NCI-H2171 treated with DMSO at 0.1 percent for 48 hours (cell line): ENCODE measurements at regions not wholly inside any gene's neighbourhood (a gene's known extent, or its start where the extent isn't known, plus 50 kb on each side); places are given as distances from the start of the nearest gene placed in this dataset.
"Not testable (repeated sequence)": the region's sequence is repeated elsewhere in the genome, so short reads cannot be mapped to it uniquely, and the experiment has no call there.

Experiments used
- DNase-seq: peaks from one replicate; lab custom pipeline; 2025; lab: John Stamatoyannopoulos, UW

DNA sequence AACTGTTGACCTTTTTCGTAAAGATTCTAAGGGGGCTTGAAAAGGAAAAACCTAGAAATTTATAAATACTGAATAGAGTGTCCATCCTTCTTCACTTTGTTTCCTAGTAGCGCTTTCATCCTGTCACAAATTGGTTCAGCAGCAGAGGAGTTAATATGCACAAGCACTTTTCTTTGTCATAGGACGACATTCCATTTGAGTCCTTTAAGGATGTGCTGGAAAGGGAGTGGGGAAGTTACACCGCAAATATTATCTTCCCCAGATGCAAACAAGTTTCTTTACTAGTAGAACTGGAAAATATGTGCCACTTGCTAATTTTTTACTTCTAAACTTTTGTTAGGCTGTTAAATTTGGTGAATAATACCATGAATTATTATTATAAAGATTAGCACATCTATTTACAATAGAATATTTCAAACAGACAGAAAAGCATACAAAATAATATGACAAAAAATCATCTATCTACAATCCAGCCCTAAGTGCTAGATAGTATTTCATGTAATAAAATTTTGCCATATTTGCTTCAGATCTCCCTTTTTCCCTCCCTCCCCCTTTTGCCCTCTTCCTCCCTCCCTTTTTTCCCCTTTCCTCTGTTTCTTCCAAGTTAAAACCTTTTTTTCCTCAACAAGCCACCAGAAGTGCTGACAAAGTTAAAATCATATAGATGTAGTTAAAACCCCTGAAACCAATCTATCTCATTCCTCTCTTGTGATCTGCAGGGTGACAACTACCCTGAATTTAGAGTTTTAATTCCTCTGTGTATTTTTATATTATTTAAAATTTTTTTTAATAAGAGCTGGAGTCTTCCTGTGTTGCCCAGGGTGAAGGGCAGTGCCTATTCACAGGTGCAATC, 50.5 kb upstream of the MAP4K3 start:
- no peak for DNase-seq

DNA sequence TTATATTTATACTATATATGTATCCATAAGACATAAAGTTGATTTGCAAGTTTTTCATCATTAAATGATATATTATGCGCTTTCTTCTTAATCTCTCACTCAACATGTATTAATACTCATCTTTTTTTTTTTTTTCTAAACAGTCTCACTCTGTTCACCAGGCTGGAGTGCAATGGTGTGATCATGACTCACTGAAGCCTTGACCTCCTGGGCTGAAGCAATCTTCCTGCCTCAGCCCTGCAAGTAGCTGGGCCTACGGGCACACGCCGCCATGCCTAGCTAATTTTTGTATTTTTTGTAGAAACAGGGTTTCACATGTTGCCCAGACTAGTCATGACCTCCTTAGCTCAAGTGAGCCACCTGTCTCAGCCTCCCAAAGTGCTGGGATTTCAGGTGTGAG, 51.4 kb upstream of the MAP4K3 start:
- DNase-seq, result no peak

DNA sequence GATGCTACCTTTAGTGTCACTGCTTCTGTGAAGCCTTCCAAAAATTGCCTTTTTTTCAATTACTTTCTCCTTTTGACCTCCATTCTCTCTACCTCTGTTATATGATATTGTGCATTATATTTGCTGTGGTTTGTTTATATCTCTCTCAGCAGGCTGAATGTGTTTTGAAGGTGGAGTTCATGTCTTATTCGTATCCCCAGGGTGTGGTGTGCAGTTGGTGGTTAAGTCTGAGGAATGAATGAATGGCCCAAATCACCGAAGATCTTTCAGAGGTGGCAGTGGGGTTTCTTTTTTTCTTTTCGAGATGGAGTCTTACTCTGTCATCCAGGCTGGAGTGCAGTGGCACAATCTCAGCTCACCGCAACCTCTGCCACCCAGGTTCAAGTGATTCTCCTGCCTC, 53.5 kb upstream of the MAP4K3 start:
- no peak for DNase-seq

DNA sequence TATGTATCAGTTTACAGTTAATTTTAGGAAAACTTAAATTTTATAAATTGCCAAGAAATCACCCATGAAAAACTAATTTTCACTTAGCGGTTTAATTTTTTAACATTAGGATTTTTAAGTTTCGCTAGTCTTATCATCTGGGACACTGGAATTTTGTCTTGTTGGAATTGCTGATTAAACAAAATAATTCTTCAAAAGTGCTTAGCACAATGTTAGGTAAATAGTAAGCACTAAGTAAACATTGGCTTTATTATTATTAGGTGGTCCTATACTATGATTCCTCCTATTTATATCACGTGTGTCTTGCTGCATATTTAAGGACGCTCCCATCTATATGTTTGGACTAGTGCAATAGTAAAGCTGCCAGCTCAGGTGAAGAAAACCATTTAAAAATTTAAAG, 54.6 kb upstream of the MAP4K3 start:
- DNase-seq, result no peak

DNA sequence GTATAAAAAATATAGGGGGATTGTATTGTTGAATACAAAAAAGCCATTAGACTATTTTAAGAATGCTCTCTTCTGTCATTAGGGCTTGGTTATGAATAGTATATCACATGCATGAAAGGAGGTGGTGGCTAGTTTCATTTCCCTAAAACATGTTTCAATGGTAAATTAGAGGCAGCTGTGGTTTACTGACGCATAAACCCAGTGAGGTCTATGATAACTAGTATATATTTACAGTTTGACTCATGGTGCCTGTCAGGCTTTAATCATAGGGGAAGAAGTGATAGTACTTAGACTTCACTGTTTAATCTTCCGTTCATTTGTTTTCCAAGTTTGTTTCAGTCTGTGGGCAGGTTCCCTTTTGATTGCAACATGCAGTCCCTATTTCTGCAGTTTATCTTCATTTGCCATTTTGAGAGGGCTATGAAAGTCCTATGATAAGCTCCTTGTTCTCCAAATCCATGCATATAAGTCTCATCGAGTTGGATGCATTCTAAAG, 55.1 kb upstream of the MAP4K3 start:
- no peak for DNase-seq

DNA sequence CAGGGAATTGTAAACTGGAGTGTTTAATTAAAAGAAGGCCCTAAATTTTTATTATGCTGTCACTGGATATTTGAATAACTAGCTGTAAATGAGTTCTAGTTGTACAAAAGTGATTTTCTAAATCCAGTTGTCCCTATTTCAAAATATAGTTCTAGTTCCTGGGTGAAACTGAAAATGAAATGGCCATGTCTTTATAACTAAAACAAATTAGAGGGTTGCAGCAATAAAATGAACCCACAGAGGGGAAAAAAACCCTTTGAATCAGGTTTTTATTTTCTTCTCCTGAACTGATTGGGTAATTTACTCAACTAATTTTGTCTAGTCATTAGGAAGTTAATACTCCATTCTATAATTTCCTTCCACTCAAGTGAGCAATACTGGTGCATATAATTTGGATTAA, 55.6 kb upstream of the MAP4K3 start:
- DNase-seq, result no peak

DNA sequence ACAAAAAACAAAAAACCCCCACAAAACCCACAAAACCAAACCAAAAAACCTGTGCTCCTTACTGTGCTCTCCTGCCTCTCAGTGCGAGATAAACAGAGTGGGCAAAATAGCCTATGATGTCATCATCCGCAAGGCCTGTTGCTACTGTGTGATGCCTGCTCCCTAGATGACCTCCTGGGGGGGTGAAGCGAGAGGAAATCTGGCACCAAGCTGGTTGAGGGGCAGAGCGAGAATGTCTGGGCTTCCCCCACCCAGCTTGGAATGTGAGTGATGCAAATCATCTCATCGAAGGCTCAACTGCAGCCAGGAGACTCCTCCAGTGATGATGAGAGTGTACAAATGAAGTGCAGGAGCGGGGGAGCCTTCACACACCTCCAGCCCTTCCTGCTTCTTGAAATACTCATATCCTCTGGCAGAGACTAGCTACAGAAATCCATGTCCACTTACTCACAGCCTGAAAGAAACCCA, 57.7 kb upstream of the MAP4K3 start:
- no peak for DNase-seq

DNA sequence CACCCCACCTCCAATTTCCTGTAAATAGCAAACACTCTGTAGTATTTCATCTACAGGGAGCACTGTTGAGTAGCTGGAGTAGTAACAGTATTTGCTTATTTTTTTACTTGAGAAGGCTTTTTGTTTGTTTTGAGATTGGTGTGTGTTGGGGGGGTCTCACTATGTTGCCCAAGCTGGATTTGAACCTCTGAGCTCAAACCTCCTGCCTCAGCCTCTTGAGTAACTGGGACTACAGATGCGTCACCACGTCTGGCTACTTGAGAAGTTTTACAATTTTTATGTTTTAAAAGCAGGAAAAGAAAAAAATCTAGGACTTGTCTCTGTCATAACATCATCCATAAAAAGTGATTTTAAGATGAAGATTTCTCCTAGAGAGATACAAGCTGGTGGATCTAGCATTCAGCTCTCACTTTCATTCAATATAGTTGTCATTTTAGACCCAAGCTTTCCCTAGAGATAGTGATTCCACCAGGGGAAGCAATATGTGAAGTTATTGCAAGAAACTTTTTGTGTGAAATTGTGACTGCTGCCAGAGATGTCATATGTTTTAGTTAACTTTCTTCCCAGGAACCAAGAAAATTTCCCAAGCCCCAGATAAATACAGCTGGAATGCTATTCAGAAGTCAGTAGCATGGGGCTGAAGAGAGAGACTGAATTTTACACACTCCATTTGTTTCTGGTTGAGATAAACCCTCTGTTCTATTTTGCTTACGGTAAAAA, 60.2 kb upstream of the MAP4K3 start:
- DNase-seq, result no peak

DNA sequence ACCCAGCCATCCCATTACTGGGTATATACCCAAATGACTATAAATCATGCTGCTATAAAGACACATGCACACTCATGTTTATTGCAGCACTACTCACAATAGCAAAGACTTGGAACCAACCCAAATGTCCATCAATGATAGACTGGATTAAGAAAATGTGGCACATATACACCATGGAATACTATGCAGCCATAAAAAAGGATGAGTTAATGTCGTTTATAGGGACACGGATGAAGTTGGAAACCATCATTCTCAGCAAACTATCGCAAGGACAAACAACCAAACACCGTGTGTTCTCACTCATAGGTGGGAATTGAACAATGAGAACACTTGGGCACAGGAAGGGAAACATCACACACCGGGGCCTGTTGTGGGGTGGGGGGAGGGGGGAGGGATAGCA, 61.1 kb upstream of the MAP4K3 start:
- DNase-seq, result not testable (repeated sequence)

DNA sequence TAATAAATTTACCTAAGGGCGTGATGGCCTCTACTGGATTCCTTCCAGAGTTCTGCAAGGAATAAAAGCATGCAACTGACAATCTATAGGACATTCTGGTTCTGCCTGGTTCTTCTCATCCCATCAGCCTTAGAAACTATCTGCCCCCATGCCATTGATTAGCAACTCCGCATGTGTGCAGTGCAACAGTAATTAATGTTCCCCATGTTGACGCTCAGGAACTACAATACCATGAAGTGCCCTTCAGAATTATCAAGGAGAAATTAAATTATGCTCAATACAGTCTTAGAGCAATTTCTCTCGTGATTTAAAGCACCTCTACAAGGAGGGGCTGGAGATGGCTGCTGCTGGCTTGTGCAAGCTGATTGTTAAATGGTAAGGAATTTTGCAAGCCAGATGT, 61.7 kb upstream of the MAP4K3 start:
- DNase-seq, result no peak

DNA sequence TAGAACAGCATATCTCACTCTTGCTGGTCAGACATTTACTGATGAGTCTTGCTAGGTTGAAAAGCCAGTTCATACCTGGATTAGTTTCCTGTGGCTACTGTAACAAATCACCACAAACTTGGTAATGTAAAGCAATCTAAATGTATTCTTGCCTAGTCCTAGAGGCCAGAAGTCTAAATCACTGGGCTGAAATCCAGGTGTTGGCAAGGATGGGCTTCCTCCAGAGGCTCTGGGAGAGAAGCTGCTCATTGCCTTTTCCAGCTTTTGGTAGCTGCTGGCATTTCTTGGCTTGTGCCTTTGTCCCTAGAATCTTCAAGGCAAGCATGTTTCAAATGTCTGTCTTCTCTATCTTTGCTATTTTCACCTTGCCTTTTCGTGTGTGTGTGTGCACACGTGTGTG, 62.3 kb upstream of the MAP4K3 start:
- no peak for DNase-seq

DNA sequence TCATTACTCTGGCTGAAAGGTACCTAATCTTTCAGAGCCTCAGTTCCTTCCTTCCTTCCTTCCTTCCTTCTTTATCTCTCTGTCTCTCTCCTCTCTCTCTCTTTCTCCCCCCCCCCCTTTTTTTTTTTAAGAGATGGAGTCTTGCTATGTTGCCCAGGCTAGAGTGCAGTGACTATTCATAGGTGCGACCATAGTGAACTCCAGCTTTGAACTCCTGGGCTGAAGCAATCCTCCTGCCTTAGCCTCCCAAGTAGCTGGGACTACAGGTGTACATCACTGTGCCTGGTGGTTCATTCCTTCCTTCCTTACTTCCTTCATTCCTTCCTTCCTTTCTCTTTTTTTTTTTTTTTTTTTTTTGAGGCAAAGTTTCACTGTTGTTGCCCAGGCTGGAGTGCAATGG, 64.3 kb upstream of the MAP4K3 start:
- DNase-seq, result no peak

DNA sequence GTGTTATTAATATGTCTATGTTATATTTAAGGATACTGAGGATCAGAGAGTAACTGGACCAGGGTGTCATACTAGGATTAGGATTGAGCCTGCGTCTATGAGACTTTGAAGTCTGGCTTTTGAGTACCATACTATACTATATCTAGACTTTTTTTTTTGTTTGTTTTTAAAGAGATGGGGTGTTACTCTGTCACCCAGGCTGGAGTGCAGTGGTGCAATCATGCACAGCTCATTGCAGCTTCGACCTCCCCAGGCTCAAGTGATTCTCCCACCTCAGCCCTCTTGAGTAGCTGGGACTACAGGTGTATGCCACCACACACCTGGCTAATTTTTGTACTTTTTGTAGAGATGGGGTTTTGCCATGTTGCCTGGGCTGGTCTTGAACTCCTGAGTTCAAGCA, 66.2 kb upstream of the MAP4K3 start:
- no peak for DNase-seq

DNA sequence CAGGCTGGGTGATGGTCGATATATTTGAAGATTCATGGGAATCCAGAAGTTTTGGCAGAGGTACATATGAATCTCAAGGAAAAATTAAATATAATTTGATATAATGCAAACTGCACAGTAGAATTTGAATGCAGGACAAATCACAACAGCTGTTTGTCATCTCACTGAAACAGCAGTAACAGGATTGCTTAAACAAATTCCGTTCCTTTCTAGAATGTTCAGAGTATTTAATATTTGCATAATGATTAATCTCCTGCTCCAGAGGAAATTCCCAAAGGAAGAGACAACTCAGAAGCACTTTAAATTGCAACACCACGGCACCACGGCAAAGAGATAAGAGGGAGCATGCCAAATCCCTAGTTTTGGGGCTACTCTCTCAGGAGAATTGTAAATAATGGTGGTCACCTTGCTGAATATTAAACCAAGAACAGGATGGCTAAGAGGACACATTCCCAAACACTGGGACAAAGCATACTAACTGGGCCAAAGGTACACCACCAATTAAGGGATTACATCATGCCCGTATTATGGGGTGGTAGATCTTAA, 67.8 kb upstream of the MAP4K3 start:
- DNase-seq, result no peak

DNA sequence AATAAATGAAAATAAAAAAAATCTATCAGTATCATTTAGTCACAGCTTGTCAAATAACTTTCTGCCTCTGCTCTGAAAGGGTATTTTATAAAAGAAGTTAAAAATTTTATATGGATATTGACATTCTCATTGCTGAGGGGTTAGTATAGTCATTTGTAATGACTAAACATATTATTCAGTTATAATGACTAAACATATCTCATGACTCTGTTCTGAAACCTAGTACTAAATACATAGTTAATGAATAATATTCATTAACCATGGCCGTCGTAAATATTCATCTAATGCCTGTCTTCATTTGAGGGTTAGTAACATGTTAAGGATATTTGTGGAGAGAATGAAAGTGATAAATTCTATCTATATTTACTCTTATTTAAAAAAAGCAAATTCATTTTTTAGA, 69.1 kb upstream of the MAP4K3 start:
- no peak for DNase-seq

DNA sequence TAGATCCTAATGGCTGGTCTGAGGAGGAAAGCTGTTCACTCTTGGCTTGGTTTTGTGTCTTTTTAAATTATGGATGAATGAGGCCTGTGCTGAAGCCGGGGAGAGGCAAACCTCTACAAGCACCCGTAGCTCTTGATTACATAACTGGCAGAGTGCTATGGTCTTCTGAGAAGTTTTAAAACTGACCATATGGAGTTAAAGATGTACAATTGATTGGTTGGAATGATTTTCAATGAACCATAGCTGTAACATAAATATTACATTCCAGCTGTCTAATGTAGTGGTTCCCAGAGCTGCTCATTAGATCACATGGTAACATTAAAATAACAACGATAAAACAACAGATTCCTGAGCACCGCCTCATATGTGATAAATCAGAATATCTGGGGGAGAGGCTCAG, 71.1 kb upstream of the MAP4K3 start:
- DNase-seq, result no peak

DNA sequence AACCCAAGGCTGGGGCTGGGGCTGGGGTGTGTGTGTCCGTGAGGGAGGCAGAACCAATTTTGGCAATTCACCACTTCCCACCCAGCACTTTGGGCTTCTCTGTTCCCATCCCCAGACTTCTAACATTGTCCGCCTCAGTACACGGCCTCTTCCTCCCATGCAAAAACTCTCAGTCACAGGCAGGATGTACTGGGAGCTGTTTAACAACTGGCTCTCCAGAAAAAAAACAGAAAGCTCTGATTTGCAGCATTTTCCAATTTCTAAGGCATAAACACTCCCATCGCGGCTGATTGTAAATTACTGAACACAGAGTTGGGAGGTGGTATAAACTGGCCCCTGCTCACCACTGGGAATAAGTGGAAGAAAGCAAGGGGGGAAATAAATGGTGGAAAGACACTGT, 73.1 kb upstream of the MAP4K3 start:
- DNase-seq, result no peak

DNA sequence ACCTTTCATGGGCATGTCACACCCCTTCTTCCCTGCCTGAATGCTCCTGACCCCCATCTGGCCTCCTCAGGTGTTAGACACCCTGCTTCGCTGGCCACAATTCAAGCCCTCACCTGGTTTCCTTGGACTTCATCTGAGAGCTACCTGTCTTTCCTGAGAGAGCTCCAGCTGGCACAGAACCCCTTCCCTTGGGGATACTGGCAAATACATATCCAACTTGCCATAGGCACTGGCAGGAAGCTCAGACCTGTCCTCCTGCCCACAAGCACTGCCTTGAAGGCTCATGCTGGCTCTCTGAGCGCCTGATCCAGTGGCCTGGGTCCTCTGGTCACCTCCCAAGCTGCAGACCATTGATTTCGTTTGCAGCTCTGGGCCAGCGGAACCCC, 74.1 kb upstream of the MAP4K3 start:
- DNase-seq, result peak; percentile 38

DNA sequence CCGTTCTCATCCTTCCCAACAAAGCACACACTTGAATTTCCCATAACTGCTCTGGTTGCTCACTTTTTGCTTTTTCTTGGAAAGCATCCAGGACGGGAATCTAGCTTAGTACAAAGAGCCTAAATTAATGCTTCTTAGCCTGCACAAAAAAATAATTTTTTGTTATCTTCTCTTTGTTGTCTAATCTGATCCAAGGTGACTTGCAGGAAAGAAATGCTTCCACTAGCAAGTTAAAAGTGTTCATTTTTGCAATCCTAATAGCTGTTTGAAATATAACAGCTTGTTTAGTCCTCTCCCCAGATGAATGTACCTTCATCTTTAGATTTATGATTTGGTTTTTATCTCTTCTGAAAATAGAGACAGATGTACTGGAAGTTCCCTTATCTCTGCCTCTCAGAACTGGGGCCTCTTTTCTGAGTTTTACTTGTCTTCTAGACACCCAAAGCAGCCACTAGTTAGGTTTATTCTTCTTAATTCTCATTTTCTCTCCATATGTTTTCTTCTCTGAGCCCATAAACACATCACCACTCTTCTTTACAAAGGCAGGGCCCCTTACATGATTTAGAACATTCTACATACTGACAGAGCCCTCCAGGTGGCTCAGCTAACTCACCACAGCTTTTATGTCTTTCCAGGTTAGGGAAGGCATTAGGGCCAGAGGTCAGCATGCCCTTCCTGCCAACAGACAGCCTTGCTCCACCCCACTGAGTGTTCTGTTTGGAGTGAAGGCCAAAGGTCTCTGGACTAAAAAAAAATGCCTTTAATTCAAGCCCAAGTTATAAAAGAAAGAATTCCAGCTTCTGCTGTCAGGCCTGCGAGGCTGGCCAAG, 74.7 kb upstream of the MAP4K3 start:
- peak; percentile 37 for DNase-seq

DNA sequence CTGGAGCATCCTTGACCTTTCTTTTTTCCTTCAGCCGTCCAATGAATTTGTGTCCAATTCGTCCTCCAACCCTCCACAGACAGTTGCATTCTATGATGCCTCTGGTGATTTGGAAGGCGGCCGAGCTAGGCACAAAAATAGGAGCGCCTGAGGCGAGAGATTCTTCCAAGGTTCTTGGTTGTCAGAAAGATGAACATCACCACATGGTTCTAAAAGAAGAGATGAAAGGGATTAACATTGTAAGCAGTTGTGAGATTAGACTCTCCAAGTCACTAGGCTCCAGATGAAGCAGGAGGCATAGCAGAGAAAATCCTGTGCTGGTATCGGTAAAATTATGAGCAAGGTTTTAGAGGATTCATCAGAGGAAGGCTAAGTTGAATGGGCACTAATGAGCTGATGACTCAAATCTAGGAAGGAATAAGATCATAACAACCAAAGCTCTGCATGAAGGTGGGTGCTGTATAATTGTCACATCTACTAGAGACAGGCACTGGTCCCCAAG, 75.4 kb upstream of the MAP4K3 start:
- no peak for DNase-seq

DNA sequence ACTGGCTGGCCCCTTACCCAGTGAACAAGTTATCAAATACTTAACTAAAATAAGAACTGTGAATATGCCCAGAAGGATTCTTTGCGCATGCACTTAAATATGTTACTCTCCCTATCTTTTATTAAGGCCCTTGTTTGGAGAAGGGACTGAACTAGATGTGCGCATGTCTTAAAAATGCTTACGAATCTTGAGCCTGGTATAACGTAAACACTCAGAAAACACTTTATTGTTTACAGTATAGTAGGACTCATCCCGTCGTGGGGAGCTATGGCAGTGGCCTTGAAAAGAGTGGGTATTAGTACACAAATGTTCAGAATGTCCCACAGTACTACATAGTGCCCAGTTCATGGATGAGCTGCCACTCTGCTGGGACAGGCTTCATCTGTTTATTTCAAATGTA, 75.9 kb upstream of the MAP4K3 start:
- DNase-seq, result no peak

DNA sequence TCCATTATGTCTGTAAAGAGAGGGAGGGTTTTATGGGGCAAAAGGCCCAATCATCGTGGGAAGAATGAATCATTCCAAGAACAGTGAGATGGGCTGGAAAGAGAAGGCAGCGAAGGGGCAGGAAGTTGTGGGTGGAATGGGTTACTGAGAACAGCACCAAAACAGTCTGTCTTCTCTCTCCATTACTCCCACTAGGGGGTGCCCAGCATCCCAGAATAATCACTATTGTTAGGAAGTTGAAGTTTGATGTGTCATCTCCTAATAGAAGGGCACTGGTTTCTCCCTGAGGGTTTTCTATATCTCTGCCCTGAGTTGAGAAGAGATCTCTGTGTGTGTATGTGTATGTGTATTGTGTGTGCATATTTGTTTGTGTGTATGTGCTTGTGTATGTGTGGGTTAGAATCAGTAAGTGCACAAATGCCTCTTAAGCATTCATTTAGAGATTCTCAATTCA, 76.6 kb upstream of the MAP4K3 start:
- peak; percentile 4 for DNase-seq
